Hepatocyte (in vitro differentiated cells): ENCODE measurements at regions not wholly inside any gene's neighbourhood (a gene's known extent, or its start where the extent isn't known, plus 50 kb on each side); places are given as distances from the start of the nearest gene placed in this dataset.

Experiments
- EZH2 ChIP-seq: fragments of 200-600 bp; sonication (generic); IDR thresholded peaks from 2 replicates; pipeline ENCODE4 v1.6.1; 2016; ENCODE audit warnings: antibody characterized with exemption, mild to moderate bottlenecking, borderline replicate concordance
- EZH2phosphoT487 ChIP-seq: fragments of 200-600 bp; sonication (generic); IDR thresholded peaks from one replicate; pipeline ENCODE4 v1.6.1; 2018; ENCODE audit warnings: antibody characterized with exemption, mild to moderate bottlenecking, low read depth, moderate library complexity; ENCODE audit not compliant: unreplicated experiment, severe bottlenecking
- TF ChIP-seq, protein P1 (sequence below): fragments of 200-600 bp; sonication (generic); IDR thresholded peaks from 2 replicates; pipeline ENCODE4 v1.5.1; 2016; ENCODE audit warnings: antibody characterized with exemption, mild to moderate bottlenecking; ENCODE audit not compliant: poor library complexity

DNA sequence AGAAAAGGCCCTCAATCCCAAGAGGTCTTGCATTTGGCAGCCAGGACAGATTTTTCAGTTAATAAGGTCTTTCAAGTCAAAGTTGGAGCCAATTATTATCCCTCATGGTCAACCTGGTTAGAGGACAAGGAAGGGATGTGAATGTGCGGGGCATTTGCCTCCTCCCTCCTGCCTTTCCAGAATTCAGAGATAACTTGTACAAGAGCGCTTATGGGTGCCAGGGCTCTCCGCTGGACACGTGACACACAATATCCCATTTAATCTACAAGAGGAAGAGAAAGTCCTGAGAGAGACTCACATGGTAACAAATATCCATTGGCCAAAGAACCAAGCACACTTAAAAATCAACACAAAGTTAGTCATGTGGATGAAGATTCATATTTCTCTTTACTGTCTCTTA is 78.5 kb upstream of the ST8SIA2 start:
- no peak for TF ChIP-seq EZH2
- TF ChIP-seq, protein P1, sequence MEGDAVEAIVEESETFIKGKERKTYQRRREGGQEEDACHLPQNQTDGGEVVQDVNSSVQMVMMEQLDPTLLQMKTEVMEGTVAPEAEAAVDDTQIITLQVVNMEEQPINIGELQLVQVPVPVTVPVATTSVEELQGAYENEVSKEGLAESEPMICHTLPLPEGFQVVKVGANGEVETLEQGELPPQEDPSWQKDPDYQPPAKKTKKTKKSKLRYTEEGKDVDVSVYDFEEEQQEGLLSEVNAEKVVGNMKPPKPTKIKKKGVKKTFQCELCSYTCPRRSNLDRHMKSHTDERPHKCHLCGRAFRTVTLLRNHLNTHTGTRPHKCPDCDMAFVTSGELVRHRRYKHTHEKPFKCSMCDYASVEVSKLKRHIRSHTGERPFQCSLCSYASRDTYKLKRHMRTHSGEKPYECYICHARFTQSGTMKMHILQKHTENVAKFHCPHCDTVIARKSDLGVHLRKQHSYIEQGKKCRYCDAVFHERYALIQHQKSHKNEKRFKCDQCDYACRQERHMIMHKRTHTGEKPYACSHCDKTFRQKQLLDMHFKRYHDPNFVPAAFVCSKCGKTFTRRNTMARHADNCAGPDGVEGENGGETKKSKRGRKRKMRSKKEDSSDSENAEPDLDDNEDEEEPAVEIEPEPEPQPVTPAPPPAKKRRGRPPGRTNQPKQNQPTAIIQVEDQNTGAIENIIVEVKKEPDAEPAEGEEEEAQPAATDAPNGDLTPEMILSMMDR = no peak
- TF ChIP-seq EZH2phosphoT487 = no peak
